GM21529 (cell line): ENCODE measurements at regions not wholly inside any gene's neighbourhood (a gene's known extent, or its start where the extent isn't known, plus 50 kb on each side); places are given as distances from the start of the nearest gene placed in this dataset.
"Not testable (repeated sequence)": the region's sequence is repeated elsewhere in the genome, so short reads cannot be mapped to it uniquely, and the experiment has no call there.

Experiments
- ATAC-seq: cut with Tn5 transposase; IDR thresholded peaks from one replicate; pipeline ENCODE4 v1.9.1; 2021; ENCODE audit not compliant: unreplicated experiment

DNA sequence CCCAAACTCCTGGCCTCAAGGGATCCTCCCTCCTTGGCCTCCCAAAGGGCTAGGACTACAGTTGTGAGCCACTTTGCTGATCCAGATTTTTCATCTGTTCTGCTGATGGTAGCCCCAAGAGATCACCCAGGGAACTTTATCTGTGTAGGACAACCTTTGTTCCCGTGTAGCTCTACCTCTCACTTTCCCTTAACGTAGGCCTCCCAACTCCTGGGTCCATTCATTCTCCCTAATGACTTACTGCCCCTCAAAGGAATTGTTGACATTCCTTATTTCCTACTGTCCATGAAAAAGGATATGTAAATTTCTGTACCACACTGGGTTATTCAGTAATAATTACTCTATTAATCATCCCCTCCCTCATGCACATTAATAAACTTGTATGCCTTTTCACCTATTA lies 51.0 kb upstream of the PHF24 start:
- ATAC-seq: no peak

DNA sequence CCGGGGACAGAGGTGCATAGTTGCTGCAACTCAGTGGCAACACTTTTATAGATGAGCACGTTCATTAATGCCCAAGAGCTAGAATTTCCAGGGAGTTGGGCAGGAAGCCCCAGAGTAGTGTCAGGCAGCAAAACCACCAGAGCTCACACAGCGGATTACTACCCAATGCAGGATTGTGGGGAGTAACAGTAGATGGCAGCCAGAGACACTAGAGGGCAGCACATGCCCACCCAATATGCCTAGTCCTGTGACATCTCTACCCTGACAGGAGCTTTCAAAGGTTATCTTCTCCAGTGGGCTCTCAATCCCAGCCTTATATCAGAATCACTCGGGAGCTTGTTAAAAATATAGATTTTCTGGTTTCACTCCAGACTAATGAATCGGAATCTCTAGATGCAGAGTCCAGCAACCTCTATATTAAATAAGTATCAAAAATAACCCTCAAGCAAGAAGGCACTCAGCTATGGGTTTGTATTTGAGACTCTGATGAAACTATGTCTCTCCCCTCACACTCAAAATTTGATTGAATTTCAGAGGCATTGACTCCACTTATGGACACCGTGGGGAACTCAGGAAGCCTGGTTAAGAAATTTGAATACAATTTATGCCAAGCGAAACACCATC lies 58.4 kb upstream of the PHF24 start:
- peak; percentile 78 for ATAC-seq

DNA sequence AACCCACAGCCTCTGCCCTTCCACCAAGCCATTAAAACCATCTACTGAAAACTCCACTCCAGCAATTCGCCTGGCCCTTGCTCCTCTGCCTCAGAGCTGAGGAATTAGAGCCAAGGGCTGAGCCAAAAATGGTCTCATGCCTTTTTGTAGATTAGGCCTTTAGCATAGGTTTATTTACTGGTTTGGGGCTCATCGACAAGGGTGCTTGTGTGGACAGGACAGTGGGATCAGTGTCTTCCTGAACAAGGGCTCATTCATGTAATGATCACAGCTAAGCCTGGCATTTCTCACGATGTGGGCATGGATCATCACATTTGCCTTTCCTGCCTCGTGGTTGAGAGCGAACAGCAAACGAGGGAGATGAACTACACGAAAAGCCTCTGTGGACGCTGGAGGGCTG lies 59.2 kb upstream of the PHF24 start:
- no peak for ATAC-seq

DNA sequence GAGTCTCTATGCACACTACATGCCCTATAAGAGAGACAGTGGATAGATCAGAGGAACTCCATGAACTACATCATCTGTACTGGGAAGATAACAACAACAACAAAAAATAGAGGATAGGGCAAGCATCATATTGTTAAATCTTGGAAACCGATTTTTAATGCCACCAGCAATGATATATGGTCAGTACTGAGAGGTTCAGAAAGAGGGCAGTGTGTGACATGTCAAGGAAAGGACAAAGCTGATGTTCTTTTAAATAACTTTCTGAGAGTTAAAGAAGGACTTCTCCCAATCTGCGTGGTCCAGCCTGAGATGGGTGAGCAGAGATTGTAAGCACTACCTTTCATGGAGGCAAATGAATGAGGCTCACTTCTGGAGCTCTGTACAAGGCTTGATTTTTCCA lies 62.0 kb upstream of the PHF24 start:
- ATAC-seq: no peak

DNA sequence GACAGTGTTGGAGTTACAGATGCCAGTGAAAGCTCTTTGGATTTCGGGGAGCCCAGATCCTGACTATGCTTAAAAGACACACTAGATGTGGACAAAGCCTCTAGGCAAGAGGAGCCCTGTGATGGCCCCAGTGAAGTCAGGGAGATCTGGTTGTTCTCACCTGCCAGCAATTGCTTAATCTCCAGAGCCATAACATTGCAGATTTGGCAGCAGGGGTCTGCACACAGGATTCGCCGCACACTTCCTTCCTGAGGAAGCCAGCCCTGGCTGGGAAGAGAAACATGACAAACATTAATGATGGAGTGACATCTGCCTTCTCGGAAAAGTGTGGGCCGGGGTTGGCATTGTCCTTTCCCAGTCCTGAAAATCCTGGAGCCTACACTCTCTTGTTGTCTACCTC lies 65.2 kb upstream of the PHF24 start:
- ATAC-seq: no peak

DNA sequence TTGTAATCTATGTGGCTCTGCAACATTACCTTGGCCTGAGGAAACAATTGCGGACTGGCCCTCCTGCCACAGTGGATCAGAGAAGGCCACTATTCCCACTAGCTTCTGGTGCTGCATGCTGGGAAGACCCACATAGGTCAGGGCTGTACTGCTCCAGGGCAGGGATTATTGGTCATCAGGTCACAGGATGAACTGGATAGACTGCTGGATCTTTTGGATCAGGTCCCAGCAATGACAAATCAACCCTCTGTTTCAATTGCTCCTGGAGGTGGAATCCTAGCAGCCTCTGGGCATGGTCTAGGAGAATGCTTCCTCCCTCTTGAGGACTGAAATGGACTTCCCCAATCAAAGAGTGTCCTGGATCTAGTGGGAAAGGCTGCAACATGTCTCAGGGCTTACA lies 66.7 kb upstream of the PHF24 start:
- no peak for ATAC-seq

DNA sequence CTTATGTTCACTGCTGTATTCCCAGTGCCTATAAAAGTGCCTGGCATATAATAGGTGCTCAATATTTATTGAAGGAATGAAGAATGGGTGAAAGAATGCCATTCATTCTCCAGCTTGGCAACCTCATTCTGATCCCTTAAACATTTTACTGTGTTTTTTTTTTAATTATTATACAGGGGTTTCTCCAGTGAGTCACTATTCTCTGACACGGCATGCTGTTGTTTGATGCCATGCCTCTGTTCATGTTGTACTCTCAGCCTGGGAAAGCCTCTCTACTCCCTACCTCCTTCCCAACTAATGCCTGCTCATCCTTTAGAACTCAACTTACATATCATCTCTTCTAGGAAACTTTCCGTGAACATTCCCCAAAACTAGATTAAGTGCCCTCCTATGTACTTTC lies 70.2 kb upstream of the PHF24 start:
- no peak for ATAC-seq

DNA sequence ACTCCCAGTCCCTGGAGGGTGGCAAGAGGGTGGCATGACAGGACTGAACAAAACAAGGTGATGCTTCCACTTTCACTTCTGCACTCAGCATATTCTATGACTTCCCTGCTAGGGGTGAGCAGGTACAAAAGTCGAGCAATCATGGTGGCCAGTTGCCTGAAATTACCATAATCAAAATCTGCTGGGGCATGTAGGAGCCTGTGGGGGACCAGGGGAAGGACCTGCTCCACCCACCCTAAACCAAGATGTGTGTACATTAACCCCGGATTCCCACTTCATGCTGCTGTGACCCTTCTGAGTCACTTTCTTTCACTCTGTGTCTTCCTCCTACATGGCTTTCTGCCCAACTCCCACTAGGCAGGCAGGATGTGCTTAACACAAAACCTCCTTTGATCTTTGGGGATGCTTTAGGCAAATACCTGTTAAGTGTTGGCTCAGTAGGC lies 73.3 kb upstream of the PHF24 start:
- peak; percentile 85 for ATAC-seq

DNA sequence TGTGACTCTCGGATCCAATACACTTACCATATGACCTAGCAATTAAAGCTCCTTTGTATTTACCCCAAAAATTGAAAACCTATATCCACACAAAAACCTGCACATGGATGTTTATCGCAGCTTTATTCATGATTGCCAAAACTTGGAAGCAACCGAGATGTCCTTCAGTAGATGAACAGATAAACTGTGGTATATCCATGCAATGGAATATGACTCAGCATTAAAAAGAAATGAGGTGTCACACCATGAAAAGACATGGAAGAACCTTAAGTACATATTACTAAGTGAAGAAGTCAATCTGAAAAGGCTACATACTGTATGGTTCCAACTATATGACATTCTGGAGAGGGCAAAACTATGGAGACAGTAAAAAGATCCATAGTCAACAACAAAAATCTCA lies 82.0 kb upstream of the PHF24 start:
- ATAC-seq: no peak

DNA sequence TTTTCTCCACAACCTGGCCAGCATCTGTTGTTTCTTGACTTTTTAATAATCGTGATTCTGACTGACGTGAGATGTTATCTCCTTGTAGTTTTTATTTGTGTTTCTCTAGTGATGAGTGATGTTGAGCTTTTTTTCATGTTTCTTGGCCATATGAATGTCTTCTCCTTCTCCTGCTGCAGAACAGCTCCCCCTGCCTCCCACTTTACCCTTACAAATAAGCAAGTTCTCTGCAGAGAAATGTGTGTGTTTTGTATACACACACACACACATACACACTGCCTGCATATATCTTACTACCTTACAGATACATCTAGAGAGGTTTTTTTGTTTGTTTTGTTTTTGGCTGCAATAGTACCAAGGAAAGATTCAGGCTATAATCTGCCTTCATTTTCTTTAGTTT lies 88.7 kb upstream of the PHF24 start:
- no peak for ATAC-seq

DNA sequence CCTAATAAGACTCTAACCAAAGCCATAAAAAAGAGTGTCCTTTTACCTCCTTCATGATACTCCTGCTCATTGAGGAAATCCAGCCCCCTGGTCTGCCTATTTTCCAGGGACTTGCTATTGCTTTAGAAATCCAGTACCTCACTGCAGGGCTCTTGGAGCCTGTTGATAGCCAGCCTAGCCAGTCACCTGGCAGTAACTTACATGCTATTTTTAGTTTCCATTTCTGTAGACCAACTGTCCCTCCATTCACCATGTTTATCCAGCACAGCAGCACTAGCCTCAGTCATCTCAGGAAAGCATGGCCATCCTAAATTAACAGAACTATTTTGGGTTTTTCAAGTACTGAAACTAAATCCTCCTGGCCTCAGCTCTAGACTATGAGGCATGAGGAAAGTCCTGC lies 91.5 kb upstream of the PHF24 start:
- no peak for ATAC-seq

DNA sequence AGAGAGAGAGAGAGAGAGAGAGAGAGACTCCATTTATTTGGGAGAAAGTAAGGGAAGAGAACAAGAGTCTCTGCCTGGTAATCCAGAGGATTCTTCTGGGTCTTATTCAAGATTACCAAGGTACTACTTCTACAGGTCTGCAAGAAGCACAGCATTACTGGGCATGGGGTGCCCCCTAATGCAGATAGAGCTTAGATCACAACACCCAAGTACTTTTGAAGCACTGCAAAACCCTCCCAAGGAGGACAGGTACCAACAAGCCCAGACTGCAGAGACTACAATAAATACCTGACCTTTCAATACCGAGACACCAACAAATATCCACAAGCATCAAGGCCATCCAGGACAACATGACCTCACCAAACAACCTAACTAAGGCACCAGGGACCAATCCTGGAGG lies 94.7 kb upstream of the PHF24 start:
- ATAC-seq: no peak

DNA sequence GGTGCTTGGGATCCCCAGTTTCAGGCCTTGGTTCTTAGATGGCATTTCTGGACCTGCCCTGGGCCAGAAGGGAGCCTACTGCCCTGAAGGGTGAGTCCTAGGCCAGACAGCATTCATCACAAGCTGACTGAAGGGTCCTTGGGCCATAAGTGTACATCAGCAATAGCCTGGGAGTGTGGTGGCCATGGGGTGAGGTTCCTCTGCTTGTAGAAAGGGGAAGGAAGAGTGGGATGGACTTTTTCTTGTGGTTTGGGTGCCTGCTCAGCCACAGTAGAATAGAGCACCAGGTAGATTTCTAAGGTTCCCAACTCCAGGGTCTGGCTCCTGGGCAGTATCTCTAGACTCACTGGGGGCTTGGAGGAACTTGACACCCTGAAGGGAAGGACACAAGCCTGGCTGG lies 95.2 kb upstream of the PHF24 start:
- ATAC-seq: no peak

DNA sequence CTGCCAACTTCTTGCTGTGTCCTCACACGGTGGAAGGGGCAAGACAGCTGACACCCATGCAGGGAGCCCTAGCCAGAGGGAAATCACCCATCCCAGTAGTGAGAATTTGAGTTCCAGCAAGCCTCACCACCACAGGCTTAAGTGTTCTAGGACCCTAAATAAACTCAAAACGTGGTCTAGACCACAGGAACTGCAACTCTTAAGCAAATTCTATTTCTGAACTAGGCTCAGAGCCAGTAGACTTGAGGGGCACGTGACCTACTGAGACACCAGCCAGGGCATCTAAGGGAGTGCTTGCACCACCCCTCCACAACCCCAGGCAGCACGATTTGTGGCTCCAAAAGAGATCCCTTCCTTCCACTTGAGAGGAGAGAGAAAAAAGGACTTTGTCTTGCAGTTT lies 96.0 kb upstream of the PHF24 start:
- no peak for ATAC-seq

DNA sequence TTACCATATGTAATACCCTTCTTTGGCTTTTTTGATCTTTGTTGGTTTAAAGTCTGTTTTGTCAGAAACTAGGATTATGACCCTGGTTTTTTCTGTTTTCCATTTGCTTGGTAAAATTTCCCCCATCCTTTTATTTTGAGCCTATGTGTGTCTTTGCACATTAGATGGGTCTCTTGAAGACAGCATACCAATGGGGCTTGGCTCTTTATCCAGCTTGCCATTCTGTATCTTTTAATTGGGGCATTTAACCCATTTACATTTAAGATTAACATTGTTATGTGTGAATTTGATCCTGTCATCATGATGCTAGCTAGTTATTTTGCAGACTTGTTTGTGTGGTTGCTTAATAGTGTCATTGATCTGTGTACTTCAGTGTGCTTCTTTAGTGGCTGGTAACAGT lies 103.1 kb upstream of the PHF24 start:
- ATAC-seq: not testable (repeated sequence)

DNA sequence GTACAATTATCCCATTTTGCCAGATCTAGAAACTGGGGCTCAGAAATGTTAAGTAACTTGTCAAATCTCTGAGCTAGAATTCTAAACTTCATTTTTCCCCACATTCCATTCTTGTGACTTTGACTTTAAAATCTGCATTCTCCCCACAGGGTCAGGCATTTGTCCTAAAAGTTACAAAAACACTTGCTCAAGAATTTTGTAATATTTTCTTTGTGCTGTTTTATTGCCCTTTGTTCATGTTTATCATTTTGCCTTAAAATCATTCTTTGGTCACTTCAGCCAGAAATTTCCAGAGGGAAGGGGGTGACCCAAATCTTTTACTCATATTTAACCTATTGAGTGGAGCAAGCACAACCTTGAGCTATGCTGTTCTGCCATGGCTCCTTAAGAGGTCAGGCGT lies 120.1 kb upstream of the CCL21 start:
- ATAC-seq: no peak

DNA sequence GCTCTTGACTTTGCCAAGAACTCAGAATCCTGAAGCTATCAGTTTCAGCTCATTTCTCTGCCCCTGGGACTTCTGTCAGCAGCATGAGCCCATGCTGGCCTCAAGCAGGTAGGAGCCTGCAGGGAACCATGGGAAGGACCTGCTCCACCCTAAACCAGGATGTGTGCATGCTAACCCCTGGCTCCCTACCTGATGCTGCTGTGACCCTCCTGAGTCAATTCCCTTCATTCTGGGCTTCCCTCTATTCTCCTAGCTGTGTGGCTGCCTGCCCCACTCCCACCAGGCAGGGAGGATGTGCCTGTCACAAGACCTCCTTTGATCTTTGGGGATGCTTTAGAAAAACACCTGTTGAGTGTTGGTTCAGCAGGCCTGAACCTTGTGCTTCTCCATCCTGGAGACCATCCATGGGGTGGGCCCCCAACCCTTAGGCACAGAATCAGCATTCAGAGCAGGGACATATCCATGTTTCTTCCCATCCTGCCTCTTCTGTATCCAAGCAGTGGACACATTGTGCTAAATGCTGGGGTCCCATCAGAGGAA lies 117.1 kb upstream of the CCL21 start:
- ATAC-seq: no peak

DNA sequence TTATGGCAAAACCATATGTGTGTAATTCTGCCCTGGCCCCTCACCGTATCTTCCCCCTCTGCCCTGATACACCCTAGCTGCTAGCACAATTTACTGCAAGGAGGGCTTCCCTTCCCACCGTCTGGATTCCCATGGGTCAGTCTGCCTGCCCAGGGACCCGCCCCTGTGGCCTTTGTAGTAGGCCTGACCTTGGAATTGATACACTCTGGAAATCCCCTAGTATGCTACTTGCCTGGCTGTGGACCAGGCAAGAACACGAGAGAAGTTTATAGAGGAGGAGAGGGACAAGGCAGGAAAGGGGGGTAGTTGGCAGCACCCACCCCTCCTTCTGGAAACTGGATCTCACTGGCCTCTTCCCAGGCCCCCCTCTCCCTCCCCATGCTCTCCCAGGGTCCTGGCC lies 115.8 kb upstream of the CCL21 start:
- ATAC-seq: no peak

DNA sequence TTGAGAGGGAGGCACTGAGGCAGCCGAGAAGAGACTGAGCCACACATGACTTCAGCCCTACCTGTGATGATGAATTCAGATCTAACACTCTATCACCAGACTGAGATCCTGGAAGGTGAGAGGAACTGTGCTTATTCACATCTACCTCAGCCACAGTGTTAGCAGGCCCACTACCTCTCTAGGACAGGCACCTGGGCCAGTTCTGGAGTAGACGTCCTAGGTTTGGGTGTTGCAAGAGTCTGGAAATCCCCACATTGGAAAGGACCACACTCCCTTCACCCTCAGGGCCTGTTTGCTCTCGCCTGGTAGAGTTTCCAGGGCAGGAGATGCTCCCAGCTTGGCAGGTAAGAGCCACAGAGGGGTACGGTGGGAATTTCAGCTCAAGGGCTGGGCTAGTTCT lies 113.8 kb upstream of the CCL21 start:
- ATAC-seq: no peak

DNA sequence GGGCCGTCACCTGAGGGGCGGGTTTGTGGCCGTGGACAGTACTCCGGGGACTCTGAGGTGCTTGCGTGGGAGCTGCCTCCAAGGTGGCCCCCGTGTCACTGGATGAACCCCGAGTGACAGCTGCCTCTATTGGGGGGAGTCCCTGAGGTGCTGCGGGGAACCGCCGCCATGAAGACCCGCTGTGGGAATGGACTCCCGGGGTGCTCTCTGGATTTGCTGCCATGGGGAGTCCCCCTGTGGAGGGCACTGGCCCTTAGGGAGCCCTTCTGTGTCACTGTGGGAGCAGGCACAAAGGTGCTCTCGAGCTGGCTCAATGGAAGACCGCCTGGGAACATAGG lies 100.2 kb upstream of the CCL21 start:
- ATAC-seq: no peak

DNA sequence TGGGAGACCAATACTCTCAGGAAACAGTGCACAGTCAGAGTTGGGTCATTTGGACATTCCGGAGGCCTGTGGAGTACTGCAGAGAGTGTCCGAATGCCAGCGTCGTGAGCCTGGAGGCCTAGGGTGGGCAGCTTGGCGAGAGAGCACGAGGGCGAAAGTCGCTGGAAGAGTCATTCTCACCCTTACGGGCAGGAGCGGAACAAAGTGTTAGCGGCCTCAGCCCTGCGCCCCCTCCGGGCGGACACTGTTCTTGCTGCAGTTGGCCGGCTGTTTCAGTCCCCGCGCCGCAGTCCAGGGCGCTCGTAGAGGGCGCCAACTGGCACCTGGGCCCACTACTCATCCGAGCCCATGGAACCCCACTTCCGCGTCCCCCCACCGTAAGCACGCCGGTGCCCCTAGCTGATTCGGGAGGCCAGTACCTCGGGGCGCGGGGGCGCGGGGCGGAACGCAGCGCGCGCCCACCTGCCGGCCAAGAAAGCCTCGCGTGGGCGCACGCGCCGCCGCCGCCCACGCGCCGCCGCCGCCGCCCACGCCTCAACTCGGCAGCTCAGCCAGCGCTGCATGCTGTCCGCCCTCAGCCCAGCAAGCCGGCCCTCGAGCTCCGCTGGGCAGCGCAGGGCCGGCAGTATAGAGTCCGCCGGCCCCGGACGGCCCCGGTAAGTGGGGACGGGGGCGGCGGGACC lies 99.7 kb upstream of the CCL21 start:
- ATAC-seq: no peak

DNA sequence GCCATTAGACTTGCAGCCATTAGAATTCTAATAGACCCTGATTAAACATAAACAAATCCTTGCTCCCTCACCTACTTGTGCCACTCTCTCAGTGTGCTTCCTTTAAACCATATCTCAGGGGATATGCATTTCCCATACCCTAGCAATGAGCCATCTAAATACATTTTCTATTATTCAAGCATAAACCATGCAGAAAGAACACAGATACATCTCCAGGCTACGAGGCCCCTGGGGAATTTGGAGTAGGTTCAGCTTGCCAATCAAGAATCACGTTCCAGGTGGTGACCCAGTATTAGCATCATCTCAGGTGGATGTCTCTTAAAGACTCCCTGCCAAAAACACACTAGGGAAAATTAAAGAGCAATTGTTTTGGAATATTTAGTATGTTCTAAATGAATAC lies 93.0 kb upstream of the CCL21 start:
- no peak for ATAC-seq

DNA sequence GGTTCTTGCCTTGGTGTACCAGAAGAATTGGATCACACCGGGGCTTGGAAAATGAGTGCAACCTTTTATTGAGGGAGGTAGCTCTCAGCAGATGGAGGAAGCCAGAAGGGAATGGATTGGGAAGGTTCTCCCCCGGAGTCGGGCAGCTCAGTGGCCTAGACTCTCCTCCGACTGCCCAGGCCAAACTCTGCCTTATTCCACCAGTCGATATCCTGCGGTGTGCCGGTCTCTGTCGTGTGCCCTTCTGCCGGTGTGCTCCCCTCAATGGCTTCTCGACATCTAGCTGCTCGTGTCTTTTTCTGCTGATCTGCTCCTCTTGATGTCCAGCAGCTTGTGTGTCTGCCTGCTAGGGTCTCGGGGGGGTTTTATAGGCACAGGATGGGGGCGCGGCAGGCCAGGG lies 87.4 kb upstream of the CCL21 start:
- no peak for ATAC-seq
